NCI-H345 treated with DMSO at 0.1 percent for 48 hours (cell line): ENCODE measurements at regions not wholly inside any gene's neighbourhood (a gene's known extent, or its start where the extent isn't known, plus 50 kb on each side); places are given as distances from the start of the nearest gene placed in this dataset.
"Not testable (repeated sequence)": the region's sequence is repeated elsewhere in the genome, so short reads cannot be mapped to it uniquely, and the experiment has no call there.

Source experiments
- DNase-seq: peaks from one replicate; lab custom pipeline; 2025; ENCODE audit not compliant: unreplicated experiment; lab: John Stamatoyannopoulos, UW

GRCh38 chr21:27321791-27322190, 354.9 kb upstream of the ADAMTS5 start:
- no peak for DNase-seq

- no peak for DNase-seq
Measured at GRCh38 chr21:27320868-27321267, 354.0 kb upstream of the ADAMTS5 start.

- DNase-seq, result not testable (repeated sequence)
Measured at GRCh38 chr21:27317601-27318000, 350.7 kb upstream of the ADAMTS5 start.

- DNase-seq, result no peak
Measured at GRCh38 chr21:27315373-27315772, 348.5 kb upstream of the ADAMTS5 start.

- DNase-seq, result no peak
Measured at GRCh38 chr21:27314131-27314530, 347.2 kb upstream of the ADAMTS5 start.

GRCh38 chr21:27306791-27307775, 340.2 kb upstream of the ADAMTS5 start:
- no peak for DNase-seq

- DNase-seq, result no peak
Measured at GRCh38 chr21:27306206-27306605, 339.3 kb upstream of the ADAMTS5 start.

GRCh38 chr21:27301220-27301619, 334.3 kb upstream of the ADAMTS5 start:
- DNase-seq, result no peak

GRCh38 chr21:27300770-27301169, 333.9 kb upstream of the ADAMTS5 start:
- no peak for DNase-seq

- no peak for DNase-seq
Measured at GRCh38 chr21:27298465-27298864, 331.6 kb upstream of the ADAMTS5 start.

GRCh38 chr21:27293239-27293638, 326.4 kb upstream of the ADAMTS5 start:
- no peak for DNase-seq

GRCh38 chr21:27292783-27293182, 325.9 kb upstream of the ADAMTS5 start:
- DNase-seq, result no peak

GRCh38 chr21:27292229-27292628, 325.3 kb upstream of the ADAMTS5 start:
- no peak for DNase-seq

- DNase-seq, result no peak
Measured at GRCh38 chr21:27291006-27291405, 324.1 kb upstream of the ADAMTS5 start.

- DNase-seq, result no peak
Measured at GRCh38 chr21:27290028-27290427, 323.1 kb upstream of the ADAMTS5 start.

- DNase-seq, result no peak
Measured at GRCh38 chr21:27286760-27287159, 319.9 kb upstream of the ADAMTS5 start.

GRCh38 chr21:27277110-27277509, 310.2 kb upstream of the ADAMTS5 start:
- DNase-seq, result no peak

GRCh38 chr21:27275294-27275927, 308.5 kb upstream of the ADAMTS5 start:
- no peak for DNase-seq

GRCh38 chr21:27269644-27270043, 302.8 kb upstream of the ADAMTS5 start:
- no peak for DNase-seq

- no peak for DNase-seq
Measured at GRCh38 chr21:27268290-27268689, 301.4 kb upstream of the ADAMTS5 start.

- DNase-seq, result no peak
Measured at GRCh38 chr21:27265949-27266348, 299.1 kb upstream of the ADAMTS5 start.

- DNase-seq, result no peak
Measured at GRCh38 chr21:27265492-27265891, 298.6 kb upstream of the ADAMTS5 start.
